ENCODE measurements at regions not wholly inside any gene's neighbourhood (a gene's known extent, or its start where the extent isn't known, plus 50 kb on each side); places are given as distances from the start of the nearest gene placed in this dataset.

- BruUV-seq (replicated peaks) = no TSS peak
- no peak overlapping the region for H3K4me3 ChIP-seq (replicated peaks in 1 of 3; ENCODE audit: insufficient read depth in 1 of 3, low read depth in 1 of 3, low read length in 3 of 3)
- H4K20me1 ChIP-seq (replicated peaks; ENCODE audit: control insufficient read depth, extremely low read depth, insufficient read depth, low read length) = no peaks in the 10 kb centered on the region
- H3K4me2 ChIP-seq (ENCODE audit: insufficient read depth, low read length) = no peak overlapping the region
- dilution Hi-C loops (cut with MboI; ENCODE audit: extremely low pct_ligation_motif_present, low sequenced_read_pairs) (no loop called here), intact Hi-C loops (cut with micrococcal nuclease) (no loop called here)
- H3K36me3 ChIP-seq (ENCODE audit: control insufficient read depth in 2 of 2, extremely low read depth in 1 of 2, insufficient read depth in 2 of 2, low read length in 2 of 2) = no peaks in the 10 kb centered on the region
- no peak overlapping the region for H3K9ac ChIP-seq (replicated peaks; ENCODE audit: extremely low read depth, insufficient read depth, low read length)
- H2AFZ ChIP-seq (ENCODE audit: low read depth, low read length) = no peak overlapping the region
- CTCF ChIA-PET = no interaction called here
- H3K27me3 ChIP-seq (ENCODE audit: control insufficient read depth in 2 of 2, insufficient read depth in 2 of 2, low read length in 2 of 2) = no peaks in the 10 kb centered on the region
- H3K27ac ChIP-seq (ENCODE audit: insufficient read depth, low read depth, low read length) = no peak overlapping the region
- TF ChIP-seq MYC (IDR thresholded peaks at IDR 0.05; ENCODE audit: low read depth, low read length) = no peak
- no peak for TF ChIP-seq MAX (IDR thresholded peaks at IDR 0.05; ENCODE audit: insufficient read depth, insufficient read length)
- TF ChIP-seq CTCF (IDR thresholded peaks at IDR 0.05; ENCODE audit: extremely low read depth in 1 of 2, insufficient read depth in 1 of 2, low read depth in 1 of 2, low read length in 2 of 2) = no peak
- POLR2A ChIA-PET = no interaction called here
- no peaks in the 10 kb centered on the region for H3K79me2 ChIP-seq (ENCODE audit: control insufficient read depth, insufficient read depth, low read length)
- no peaks in the 10 kb centered on the region for H3K9me3 ChIP-seq (replicated peaks; ENCODE audit: control insufficient read depth, insufficient read depth, low read length)
- H3K9me1 ChIP-seq (replicated peaks; ENCODE audit: control insufficient read depth, extremely low read depth, insufficient read depth, low read length) = no peaks in the 10 kb centered on the region
- no peak for DNase-seq (ENCODE audit: low read depth, low spot score)
- FAIRE-seq = no peak
- no peaks in the 10 kb centered on the region for H3K4me1 ChIP-seq (ENCODE audit: control insufficient read depth, extremely low read depth, insufficient read depth, low read length)
These were observed 906.8 kb upstream of the SPRY2 start for GRCh38 chr13:81247711-81248110.

- FAIRE-seq = no peak
- Histone ChIP-seq H3K9me3 (replicated peaks; ENCODE audit: control insufficient read depth, insufficient read depth, low read length) (no peaks in the 10 kb centered on the region), H3K9ac (replicated peaks; ENCODE audit: extremely low read depth, insufficient read depth, low read length) (no peak overlapping the region), H3K27me3 (ENCODE audit: control insufficient read depth in 2 of 2, insufficient read depth in 2 of 2, low read length in 2 of 2) (no peaks in the 10 kb centered on the region), H3K4me1 (ENCODE audit: control insufficient read depth, extremely low read depth, insufficient read depth, low read length) (no peaks in the 10 kb centered on the region), H2AFZ (ENCODE audit: low read depth, low read length) (no peak overlapping the region), H3K4me2 (ENCODE audit: insufficient read depth, low read length) (no peak overlapping the region), H4K20me1 (replicated peaks; ENCODE audit: control insufficient read depth, extremely low read depth, insufficient read depth, low read length) (no peaks in the 10 kb centered on the region), H3K9me1 (replicated peaks; ENCODE audit: control insufficient read depth, extremely low read depth, insufficient read depth, low read length) (no peaks in the 10 kb centered on the region), H3K36me3 (ENCODE audit: control insufficient read depth in 2 of 2, extremely low read depth in 1 of 2, insufficient read depth in 2 of 2, low read length in 2 of 2) (no peaks in the 10 kb centered on the region), H3K4me3 (replicated peaks in 1 of 3; ENCODE audit: insufficient read depth in 1 of 3, low read depth in 1 of 3, low read length in 3 of 3) (no peak overlapping the region), H3K79me2 (ENCODE audit: control insufficient read depth, insufficient read depth, low read length) (no peaks in the 10 kb centered on the region), H3K27ac (ENCODE audit: insufficient read depth, low read depth, low read length) (no peak overlapping the region)
- no peak for DNase-seq (ENCODE audit: low read depth, low spot score)
- dilution Hi-C loops (cut with MboI; ENCODE audit: extremely low pct_ligation_motif_present, low sequenced_read_pairs) = no loop called here
- POLR2A ChIA-PET = no interaction called here
- CTCF ChIA-PET = no interaction called here
- TF ChIP-seq POLR2AphosphoS5 (IDR thresholded peaks at IDR 0.05; ENCODE audit: insufficient read depth, low read depth, low read length) (no peak), POLR2A (IDR thresholded peaks at IDR 0.05; ENCODE audit: low read depth, low read length) (no peak), CTCF (IDR thresholded peaks at IDR 0.05; ENCODE audit: extremely low read depth in 1 of 2, insufficient read depth in 1 of 2, low read depth in 1 of 2, low read length in 2 of 2) (no peak), GATA2 (IDR thresholded peaks at IDR 0.05; ENCODE audit: insufficient read depth, insufficient read length, low read depth, low read length) (no peak), FOS (IDR thresholded peaks at IDR 0.05; ENCODE audit: borderline replicate concordance, insufficient read depth, low read length) (no peak), MAX (IDR thresholded peaks at IDR 0.05; ENCODE audit: insufficient read depth, insufficient read length) (no peak), EZH2 (IDR thresholded peaks at IDR 0.05; ENCODE audit: borderline replicate concordance, low read depth, low read length, severe bottlenecking) (no peak), JUN (IDR thresholded peaks at IDR 0.05; ENCODE audit: borderline replicate concordance, insufficient read depth, insufficient read length, low read depth) (no peak), MYC (IDR thresholded peaks at IDR 0.05; ENCODE audit: low read depth, low read length) (no peak)
- no TSS peak for BruUV-seq (replicated peaks)
- intact Hi-C loops (cut with micrococcal nuclease) = no loop called here
These were observed 905.6 kb upstream of the SPRY2 start for GRCh38 chr13:81246556-81246955.

Measured in endothelial cell of umbilical vein (primary cell).